MM.1S (cell line): ENCODE measurements at regions not wholly inside any gene's neighbourhood (a gene's known extent, or its start where the extent isn't known, plus 50 kb on each side); places are given as distances from the start of the nearest gene placed in this dataset.

ENCODE experiments used
- DNase-seq: peaks from one replicate; pipeline ENCODE4 v3.0.0-alpha.2; 2015
- H2AFZ ChIP-seq: fragments of 300-600 bp; sonication (generic); 2 replicates; pipeline ENCODE4 v1.6.0; 2016; ENCODE audit warnings: antibody characterized with exemption, low read length
- H3F3A ChIP-seq: fragments of 300-600 bp; sonication (generic); 2 replicates; pipeline ENCODE4 v1.6.1; 2016; ENCODE audit warnings: mild to moderate bottlenecking, antibody characterized with exemption, low read length, moderate library complexity, mixed read lengths; ENCODE audit not compliant: insufficient read depth
- H3K27ac ChIP-seq: fragments of 300-600 bp; sonication (generic); 2 replicates; pipeline ENCODE4 v1.5.1; 2016; ENCODE audit warnings: mild to moderate bottlenecking, low read length
- H3K27me3 ChIP-seq: fragments of 300-600 bp; sonication (generic); replicated peaks from 2 replicates; pipeline ENCODE4 v1.6.0; 2016; ENCODE audit warnings: low read length; ENCODE audit not compliant: insufficient read depth
- H3K36me3 ChIP-seq: fragments of 300-600 bp; sonication (generic); replicated peaks from 2 replicates; pipeline ENCODE4 v1.6.1; 2016; ENCODE audit warnings: mild to moderate bottlenecking, low read length, mixed read lengths; ENCODE audit not compliant: insufficient read depth
- H3K4me1 ChIP-seq: fragments of 300-600 bp; sonication (generic); 2 replicates; pipeline ENCODE4 v1.6.1; 2016; ENCODE audit warnings: low read length, mixed read lengths
- H3K4me2 ChIP-seq: fragments of 300-600 bp; sonication (generic); 2 replicates; pipeline ENCODE4 v1.6.0; 2016; ENCODE audit warnings: low read depth, low read length
- H3K4me3 ChIP-seq: fragments of 300-600 bp; sonication (generic); 2 replicates; pipeline ENCODE4 v1.5.1; 2016; ENCODE audit warnings: low read length, mixed read lengths
- H3K79me2 ChIP-seq: fragments of 300-600 bp; sonication (generic); 2 replicates; pipeline ENCODE4 v1.6.1; 2016; ENCODE audit warnings: mixed run types, low read length, mixed read lengths
- H3K9ac ChIP-seq: fragments of 300-600 bp; sonication (generic); 2 replicates; pipeline ENCODE4 v1.6.1; 2016; ENCODE audit warnings: low read length, mixed read lengths
- H3K9me2 ChIP-seq: fragments of 300-600 bp; sonication (generic); replicated peaks from 2 replicates; pipeline ENCODE4 v1.6.1; 2016; ENCODE audit warnings: mild to moderate bottlenecking, low read length, mixed read lengths; ENCODE audit not compliant: insufficient read depth
- H3K9me3 ChIP-seq: fragments of 300-600 bp; sonication (generic); replicated peaks from 2 replicates; pipeline ENCODE4 v1.6.1; 2016; ENCODE audit warnings: mild to moderate bottlenecking, low read length, mixed read lengths; ENCODE audit not compliant: insufficient read depth
- H4K20me1 ChIP-seq: fragments of 300-600 bp; sonication (generic); 2 replicates; pipeline ENCODE4 v1.6.1; 2016; ENCODE audit warnings: mild to moderate bottlenecking, low read length, moderate library complexity, mixed read lengths; ENCODE audit not compliant: insufficient read depth
- CTCF ChIP-seq: fragments of 300-600 bp; sonication (generic); IDR thresholded peaks from 2 replicates; pipeline ENCODE4 v1.5.1; 2016; ENCODE audit warnings: antibody characterized with exemption, low read length, mixed read lengths
- EZH2 ChIP-seq: fragments of 300-600 bp; sonication (generic); optimal IDR thresholded peaks from 2 replicates; pipeline ENCODE3; 2017; ENCODE audit warnings: low read depth, mild to moderate bottlenecking, antibody characterized with exemption, low read length, mixed read lengths
- EZH2phosphoT487 ChIP-seq: fragments of 300-600 bp; sonication (generic); IDR thresholded peaks from 2 replicates; pipeline ENCODE4 v1.6.1; 2018; ENCODE audit warnings: antibody characterized with exemption, low read length

GRCh38 chr21:16055014-16055413, 325.2 kb downstream of the USP25 start:
- Histone ChIP-seq H3K9me2 (no peaks in the 10 kb centered on the region), H3F3A (no peaks in the 10 kb centered on the region), H2AFZ (no peak overlapping the region), H3K4me2 (no peak overlapping the region), H3K4me1 (no peaks in the 10 kb centered on the region), H3K9me3 (no peaks in the 10 kb centered on the region), H3K27me3 (no peaks in the 10 kb centered on the region), H3K4me3 (no peak overlapping the region), H3K27ac (no peak overlapping the region), H3K36me3 (no peaks in the 10 kb centered on the region), H3K9ac (no peak overlapping the region), H3K79me2 (no peaks in the 10 kb centered on the region), H4K20me1 (no peaks in the 10 kb centered on the region)
- TF ChIP-seq EZH2: no peak
- no peak for TF ChIP-seq EZH2phosphoT487
- no peak for TF ChIP-seq CTCF
- DNase-seq: no peak

- no peak overlapping the region for H2AFZ ChIP-seq
- H3K9me2 ChIP-seq: no peaks in the 10 kb centered on the region
- no peaks in the 10 kb centered on the region for H3K4me1 ChIP-seq
- H3K36me3 ChIP-seq: no peaks in the 10 kb centered on the region
- H3K79me2 ChIP-seq: no peaks in the 10 kb centered on the region
- no peak for DNase-seq
- H3K4me3 ChIP-seq: no peak overlapping the region
- no peak overlapping the region for H3K4me2 ChIP-seq
- H4K20me1 ChIP-seq: no peaks in the 10 kb centered on the region
- H3F3A ChIP-seq: no peaks in the 10 kb centered on the region
- H3K27me3 ChIP-seq: no peaks in the 10 kb centered on the region
- no peaks in the 10 kb centered on the region for H3K9me3 ChIP-seq
- no peak overlapping the region for H3K9ac ChIP-seq
- H3K27ac ChIP-seq: no peak overlapping the region
- TF ChIP-seq EZH2phosphoT487 (no peak), CTCF (no peak), EZH2 (no peak)
Observed at GRCh38 chr21:16058896-16059295, 329.1 kb downstream of the USP25 start.

GRCh38 chr21:16059981-16060380, 330.2 kb downstream of the USP25 start:
- H3K79me2 ChIP-seq: no peaks in the 10 kb centered on the region
- no peaks in the 10 kb centered on the region for H3K36me3 ChIP-seq
- no peaks in the 10 kb centered on the region for H3K9me3 ChIP-seq
- H3K4me3 ChIP-seq: no peak overlapping the region
- H3F3A ChIP-seq: no peaks in the 10 kb centered on the region
- H3K4me1 ChIP-seq: no peaks in the 10 kb centered on the region
- no peaks in the 10 kb centered on the region for H3K27me3 ChIP-seq
- H4K20me1 ChIP-seq: no peaks in the 10 kb centered on the region
- H3K9ac ChIP-seq: no peak overlapping the region
- TF ChIP-seq CTCF: no peak
- no peak for TF ChIP-seq EZH2phosphoT487
- no peak for TF ChIP-seq EZH2
- no peak overlapping the region for H2AFZ ChIP-seq
- DNase-seq: no peak
- no peak overlapping the region for H3K4me2 ChIP-seq
- no peaks in the 10 kb centered on the region for H3K9me2 ChIP-seq
- H3K27ac ChIP-seq: no peak overlapping the region
